ENCODE measurements at regions not wholly inside any gene's neighbourhood (a gene's known extent, or its start where the extent isn't known, plus 50 kb on each side); places are given as distances from the start of the nearest gene placed in this dataset.

GRCh38 chrX:46208225-46208854 lies 336.9 kb downstream of the ZNF674 start:
- no peak for TF ChIP-seq CTCF (IDR thresholded peaks at IDR 0.05)
- TF ChIP-seq POLR2A (IDR thresholded peaks at IDR 0.05), result no peak
